OCI-LY3 (cell line): ENCODE measurements at regions not wholly inside any gene's neighbourhood (a gene's known extent, or its start where the extent isn't known, plus 50 kb on each side); places are given as distances from the start of the nearest gene placed in this dataset.

Experiments
- H2AFZ ChIP-seq: fragments of 200-600, 300-600 bp; shearing (Covaris generic); 2 replicates; pipeline ENCODE4 v1.6.0; 2014; ENCODE audit warnings: antibody characterized with exemption, low read depth, low read length
- H3K27ac ChIP-seq: fragments of 200-600, 300-600 bp; sonication (generic); 2 replicates; pipeline ENCODE4 v1.5.1; 2014; ENCODE audit warnings: mild to moderate bottlenecking, low read length, moderate library complexity, mixed read lengths
- H3K27me3 ChIP-seq: fragments of 200-600, 300-600 bp; sonication (generic); 2 replicates; pipeline ENCODE4 v1.6.1; 2014; ENCODE audit warnings: low read depth, low read length, mixed read lengths
- H3K36me3 ChIP-seq: fragments of 200-600, 300-600 bp; sonication (generic); replicated peaks from 2 replicates; pipeline ENCODE3; 2014; ENCODE audit warnings: low read depth, low read length, mixed read lengths
- H3K4me1 ChIP-seq: fragments of 300-600, 200-600 bp; sonication (generic); 2 replicates; pipeline ENCODE4 v1.6.1; 2014; ENCODE audit warnings: low read length, mixed read lengths
- H3K4me2 ChIP-seq: fragments of 200-600, 300-600 bp; sonication (generic); 2 replicates; pipeline ENCODE4 v1.6.1; 2014; ENCODE audit warnings: low read length, mixed read lengths
- H3K4me3 ChIP-seq: fragments of 300-600, 200-600 bp; sonication (generic); 2 replicates; pipeline ENCODE4 v1.5.1; 2014; ENCODE audit warnings: antibody characterized with exemption, mild to moderate bottlenecking, low read length, moderate library complexity
- H3K79me2 ChIP-seq: fragments of 300-600, 200-600 bp; shearing (Covaris generic); 2 replicates; pipeline ENCODE4 v1.6.1; 2014; ENCODE audit warnings: mild to moderate bottlenecking, low read length, mixed read lengths
- H3K9ac ChIP-seq: fragments of 300-600, 200-600 bp; shearing (Covaris generic); 2 replicates; pipeline ENCODE4 v1.6.0; 2014; ENCODE audit warnings: mild to moderate bottlenecking, low read length, moderate library complexity
- H3K9me3 ChIP-seq: fragments of 200-600, 300-600 bp; shearing (Covaris generic); 2 replicates; pipeline ENCODE4 v1.6.1; 2014; ENCODE audit warnings: low read length, mixed read lengths; ENCODE audit not compliant: insufficient read depth
- H4K20me1 ChIP-seq: fragments of 200-600, 300-600 bp; sonication (generic); 2 replicates; pipeline ENCODE4 v1.6.1; 2016; ENCODE audit warnings: low read length, mixed read lengths; ENCODE audit not compliant: insufficient read depth
- CTCF ChIP-seq: fragments of 200-600, 300-600 bp; sonication (generic); IDR thresholded peaks from 2 replicates; pipeline ENCODE4 v1.5.1; 2014; ENCODE audit warnings: antibody characterized with exemption, low read length, low read depth
- EZH2phosphoT487 ChIP-seq: fragments of 200-600 bp; shearing (Covaris generic); IDR thresholded peaks from 2 replicates; pipeline ENCODE4 v1.6.1; 2018; ENCODE audit warnings: antibody characterized with exemption, mixed run types, low read depth

GRCh38 chr2:103235283-103235682, 473.5 kb downstream of the TMEM182 start:
- no peak overlapping the region for H3K9ac ChIP-seq
- H3K79me2 ChIP-seq: no peaks in the 10 kb centered on the region
- H2AFZ ChIP-seq: no peak overlapping the region
- H3K4me3 ChIP-seq: no peak overlapping the region
- no peak overlapping the region for H3K27ac ChIP-seq
- TF ChIP-seq CTCF: no peak
- TF ChIP-seq EZH2phosphoT487: no peak
- no peaks in the 10 kb centered on the region for H3K9me3 ChIP-seq
- no peaks in the 10 kb centered on the region for H3K27me3 ChIP-seq
- no peaks in the 10 kb centered on the region for H4K20me1 ChIP-seq
- no peaks in the 10 kb centered on the region for H3K36me3 ChIP-seq
- H3K4me1 ChIP-seq: no peaks in the 10 kb centered on the region
- H3K4me2 ChIP-seq: no peak overlapping the region

GRCh38 chr2:103249462-103249861, 487.6 kb downstream of the TMEM182 start:
- H2AFZ ChIP-seq: no peak overlapping the region
- no peak overlapping the region for H3K4me2 ChIP-seq
- no peaks in the 10 kb centered on the region for H4K20me1 ChIP-seq
- H3K4me3 ChIP-seq: no peak overlapping the region
- no peaks in the 10 kb centered on the region for H3K27me3 ChIP-seq
- no peak overlapping the region for H3K27ac ChIP-seq
- H3K4me1 ChIP-seq: peaks cover 4% of the 10 kb centered on the region; the same call in 1 of the 2 replicates
- TF ChIP-seq CTCF: no peak
- no peak for TF ChIP-seq EZH2phosphoT487
- H3K36me3 ChIP-seq: no peaks in the 10 kb centered on the region
- H3K79me2 ChIP-seq: no peaks in the 10 kb centered on the region
- H3K9ac ChIP-seq: no peak overlapping the region
- no peaks in the 10 kb centered on the region for H3K9me3 ChIP-seq

GRCh38 chr2:103252781-103253180, 490.9 kb downstream of the TMEM182 start:
- no peak for TF ChIP-seq CTCF
- H2AFZ ChIP-seq: no peak overlapping the region
- no peak overlapping the region for H3K4me2 ChIP-seq
- H3K4me3 ChIP-seq: no peak overlapping the region
- H3K9ac ChIP-seq: no peak overlapping the region
- H3K27ac ChIP-seq: no peak overlapping the region
- H3K4me1 ChIP-seq: peaks cover 4% of the 10 kb centered on the region; the same call in 1 of the 2 replicates
- H3K79me2 ChIP-seq: no peaks in the 10 kb centered on the region
- no peaks in the 10 kb centered on the region for H3K36me3 ChIP-seq
- no peaks in the 10 kb centered on the region for H4K20me1 ChIP-seq
- no peaks in the 10 kb centered on the region for H3K9me3 ChIP-seq
- no peaks in the 10 kb centered on the region for H3K27me3 ChIP-seq

- Histone ChIP-seq H3K4me3 (no peak overlapping the region), H3K9me3 (no peaks in the 10 kb centered on the region), H3K4me2 (no peak overlapping the region), H3K27ac (no peak overlapping the region), H3K79me2 (no peaks in the 10 kb centered on the region), H3K9ac (no peak overlapping the region), H4K20me1 (no peaks in the 10 kb centered on the region), H3K4me1 (peaks cover 2% of the 10 kb centered on the region; the same call in 1 of the 2 replicates), H3K36me3 (no peaks in the 10 kb centered on the region), H3K27me3 (no peaks in the 10 kb centered on the region), H2AFZ (no peak overlapping the region)
- TF ChIP-seq EZH2phosphoT487: no peak
- TF ChIP-seq CTCF: no peak
These were observed 492.8 kb downstream of the TMEM182 start for GRCh38 chr2:103254611-103255010.
